Right forelimb (tissue), 1 donor: ENCODE measurements at regions not wholly inside any gene's neighbourhood (a gene's known extent, or its start where the extent isn't known, plus 50 kb on each side); places are given as distances from the start of the nearest gene placed in this dataset.
"Not testable (repeated sequence)": the region's sequence is repeated elsewhere in the genome, so short reads cannot be mapped to it uniquely, and the experiment has no call there.

Source experiments
- DNase-seq: peaks from one replicate; pipeline ENCODE4 v3.0.0-alpha.2; 2018

DNA sequence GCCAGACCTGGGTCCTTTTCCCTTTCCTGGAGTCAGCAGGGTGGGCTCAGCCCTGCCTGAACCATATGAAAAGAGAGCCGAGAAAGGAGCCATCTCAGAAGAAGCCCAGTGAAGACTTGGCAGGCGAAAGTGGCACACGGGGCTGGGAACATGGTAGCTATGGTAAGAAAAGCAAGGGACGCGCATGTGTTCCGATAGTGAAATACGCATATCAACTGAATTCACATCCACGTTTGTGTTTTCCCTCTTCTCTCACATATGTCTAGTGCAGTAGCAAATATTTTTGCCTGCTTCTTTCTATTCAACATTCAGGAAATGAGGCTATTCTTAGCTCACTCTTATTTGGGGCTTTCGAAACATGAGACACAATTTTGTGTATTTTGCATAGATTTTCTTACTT lies 54.1 kb upstream of the PEG3 start:
- no peak for DNase-seq

DNA sequence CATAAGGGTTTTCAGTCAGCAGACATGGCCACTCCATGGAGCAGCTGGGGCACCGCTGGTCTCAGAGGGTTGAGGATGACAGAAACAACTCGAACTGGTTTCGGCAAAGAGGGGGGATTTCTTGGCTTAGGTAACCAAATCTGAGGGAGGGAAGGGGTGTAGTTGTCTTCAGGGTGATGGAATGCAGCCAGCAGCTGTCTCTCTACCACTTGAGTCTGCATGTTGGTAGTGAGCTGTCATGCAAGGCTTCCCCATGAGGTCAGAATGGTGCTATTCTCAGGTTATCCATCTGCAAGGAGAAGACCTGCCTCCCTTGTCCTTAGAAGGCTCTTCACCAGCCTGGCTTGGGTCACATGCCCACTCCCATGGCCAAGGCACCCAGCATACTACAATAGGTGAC lies 55.6 kb upstream of the PEG3 start:
- DNase-seq = no peak

DNA sequence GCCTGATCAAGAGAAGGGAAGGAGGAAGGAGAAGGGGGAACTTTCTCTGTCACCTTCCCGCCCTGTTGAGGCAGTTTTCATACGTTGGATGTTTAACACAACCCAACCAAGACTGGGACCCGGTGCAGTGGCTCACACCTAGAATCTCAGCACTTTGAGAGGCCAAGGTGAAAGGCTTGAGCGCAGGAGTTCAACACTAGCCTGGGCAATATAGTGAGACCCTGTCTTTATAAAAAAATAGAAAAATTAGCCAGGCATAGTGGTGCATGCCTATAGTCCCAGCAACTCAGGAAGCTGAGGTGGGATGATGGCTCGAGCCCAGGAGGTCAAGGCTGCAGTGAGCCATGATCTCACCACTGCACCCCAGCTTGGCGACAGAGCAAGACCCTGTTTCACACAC lies 59.4 kb upstream of the PEG3 start:
- no peak for DNase-seq

DNA sequence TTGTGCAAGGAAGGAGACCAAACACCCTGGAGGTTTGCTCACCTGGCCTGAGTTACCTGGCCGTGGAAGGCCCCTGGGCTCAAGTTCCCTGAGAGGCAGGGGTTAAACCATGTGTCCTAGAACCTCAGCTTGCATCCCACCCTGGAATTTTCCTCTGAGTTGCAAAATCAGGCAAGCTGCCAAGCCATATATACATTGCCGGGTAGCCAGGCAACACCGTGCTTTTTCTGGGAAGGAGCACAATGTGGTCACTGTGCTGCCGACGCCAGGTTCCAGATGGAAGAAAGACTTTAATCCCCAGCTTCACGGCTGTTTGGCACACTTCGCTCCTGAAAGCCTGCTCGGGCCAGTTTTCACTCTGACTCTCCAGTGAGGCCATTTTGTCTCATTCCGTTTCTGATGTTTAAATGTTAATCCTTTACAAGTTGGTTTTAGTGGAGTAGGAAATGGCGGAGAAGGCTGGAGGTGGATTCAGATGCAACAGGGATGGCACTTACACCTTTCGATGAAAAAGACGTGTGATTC lies 60.1 kb upstream of the PEG3 start:
- peak; percentile 92 for DNase-seq

DNA sequence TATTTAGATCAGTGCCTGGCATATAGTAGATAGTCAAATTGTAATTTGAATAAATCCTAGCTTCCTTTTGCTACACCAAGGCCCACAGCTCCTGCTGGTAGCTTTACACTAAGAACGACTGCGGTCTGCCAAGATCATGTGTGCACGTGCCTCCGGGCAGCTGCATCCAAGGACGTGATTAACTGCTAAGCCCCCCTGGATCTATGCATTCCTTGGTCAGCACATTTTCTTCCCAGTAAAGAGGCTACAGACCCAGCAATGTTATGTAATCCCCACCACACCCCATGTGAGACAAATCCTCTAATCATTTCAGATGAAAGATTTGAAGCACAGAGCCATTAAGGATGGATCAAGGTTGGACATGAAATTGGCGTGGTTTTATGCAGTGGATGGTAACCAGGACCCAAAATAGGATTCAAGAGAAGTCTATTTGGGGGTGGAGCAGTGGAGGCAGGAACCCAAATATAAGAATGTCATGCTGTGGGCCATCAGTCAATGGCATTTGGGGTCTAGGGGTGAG lies 65.2 kb upstream of the PEG3 start:
- DNase-seq = peak; percentile 67

DNA sequence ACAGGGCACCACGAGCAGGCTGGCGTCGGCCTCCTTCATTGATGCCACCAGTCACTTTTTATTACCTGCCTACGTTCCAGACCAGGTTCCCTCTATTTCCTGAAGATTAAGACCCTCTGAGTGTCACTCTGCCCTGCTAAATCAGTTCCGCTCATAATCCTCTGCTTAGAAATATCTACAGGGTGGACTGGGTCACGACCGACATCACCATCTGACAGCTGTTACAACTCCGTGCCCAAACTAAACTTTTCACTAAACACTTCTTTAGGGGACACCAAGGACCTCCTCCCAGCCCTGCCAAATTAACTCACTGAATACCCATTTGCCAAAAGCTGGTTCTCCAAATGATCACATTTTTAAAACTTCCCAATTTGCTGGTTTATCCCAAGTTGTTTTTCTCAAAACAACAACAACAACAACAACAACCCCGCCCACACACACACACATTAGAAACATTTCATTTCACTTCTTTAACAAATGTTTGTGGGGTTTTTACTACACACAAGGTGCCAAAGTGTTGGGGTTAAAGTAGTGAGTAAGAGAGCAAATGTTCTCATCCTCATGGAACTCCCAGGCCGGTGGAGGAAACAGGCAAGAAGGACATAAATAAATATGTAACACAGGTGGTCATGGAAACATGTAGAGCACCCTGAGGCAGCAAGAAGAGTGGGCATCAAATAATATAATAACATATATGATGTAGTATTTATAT lies 72.0 kb upstream of the PEG3 start:
- DNase-seq = no peak

DNA sequence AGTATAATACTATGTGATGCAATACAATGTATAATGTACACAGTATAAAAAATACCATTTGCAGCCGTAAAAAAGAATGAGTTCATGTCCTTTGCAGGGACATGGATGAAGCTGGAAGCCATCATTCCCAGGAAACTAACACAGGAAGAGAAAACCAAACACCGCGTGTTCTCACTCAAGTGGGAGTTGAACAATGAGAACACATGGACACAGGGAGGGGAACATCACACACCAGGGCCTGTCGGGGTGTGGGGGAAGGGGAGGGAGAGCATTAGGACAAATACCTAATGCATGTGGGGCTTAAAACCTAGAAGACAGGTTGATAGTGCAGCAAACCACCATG lies 72.6 kb upstream of the PEG3 start:
- not testable (repeated sequence) for DNase-seq

DNA sequence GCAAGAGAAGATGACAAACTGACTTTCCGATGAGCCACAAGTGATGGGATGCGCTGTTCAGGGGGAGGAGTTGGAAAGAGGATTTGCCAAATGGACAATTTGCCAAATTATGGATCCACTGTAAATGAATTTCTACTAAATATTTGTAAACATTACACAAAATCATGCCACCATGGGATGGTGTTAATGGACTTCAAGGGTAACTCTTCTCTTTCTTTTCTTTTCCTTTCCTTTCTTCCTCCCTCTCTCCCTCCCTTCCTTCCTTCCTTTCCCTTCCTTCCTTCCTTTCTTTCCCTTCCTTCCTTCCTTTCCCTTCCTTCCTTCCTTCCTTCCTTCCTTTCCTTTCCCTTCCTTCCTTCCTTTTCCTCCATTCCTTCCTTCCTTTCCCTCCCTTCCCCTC lies 76.0 kb upstream of the PEG3 start:
- DNase-seq = no peak

DNA sequence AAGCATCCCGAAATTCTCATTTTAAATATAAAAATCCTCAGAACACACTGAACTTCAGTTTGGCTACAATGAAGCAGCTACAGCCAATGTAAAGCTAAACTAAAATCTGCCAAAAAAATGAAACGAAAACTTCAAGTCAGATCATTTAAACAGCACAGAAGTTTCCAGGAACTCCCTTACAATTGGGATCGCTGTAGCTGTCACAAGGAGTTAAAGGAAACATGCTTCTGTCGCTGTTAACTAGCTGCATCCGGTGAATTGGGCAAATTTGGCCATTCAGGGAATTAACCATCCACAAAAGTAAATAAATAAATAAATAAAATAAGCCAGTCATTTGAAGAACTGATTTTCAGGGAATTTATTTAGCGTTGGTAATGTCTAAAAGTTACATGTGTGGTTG lies 77.0 kb upstream of the PEG3 start:
- no peak for DNase-seq

DNA sequence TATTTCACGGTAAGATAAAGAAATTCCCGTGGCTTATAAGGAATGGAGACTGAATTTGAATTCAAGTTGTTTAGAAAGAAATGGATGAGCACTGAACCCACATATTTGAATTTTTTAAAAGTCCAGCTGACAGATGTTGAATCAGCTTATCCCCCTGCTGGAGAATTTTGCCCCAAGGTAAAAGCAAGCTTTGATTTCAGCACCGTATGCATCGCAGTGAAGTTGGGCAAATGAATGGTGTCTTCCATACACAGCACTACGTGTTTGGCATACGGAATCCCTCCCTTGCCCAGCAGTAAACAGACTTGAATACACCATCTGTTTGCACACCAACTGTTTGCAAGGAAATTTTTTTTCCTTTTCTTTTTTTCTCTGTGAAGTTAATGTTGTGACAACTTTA lies 77.5 kb upstream of the PEG3 start:
- no peak for DNase-seq

DNA sequence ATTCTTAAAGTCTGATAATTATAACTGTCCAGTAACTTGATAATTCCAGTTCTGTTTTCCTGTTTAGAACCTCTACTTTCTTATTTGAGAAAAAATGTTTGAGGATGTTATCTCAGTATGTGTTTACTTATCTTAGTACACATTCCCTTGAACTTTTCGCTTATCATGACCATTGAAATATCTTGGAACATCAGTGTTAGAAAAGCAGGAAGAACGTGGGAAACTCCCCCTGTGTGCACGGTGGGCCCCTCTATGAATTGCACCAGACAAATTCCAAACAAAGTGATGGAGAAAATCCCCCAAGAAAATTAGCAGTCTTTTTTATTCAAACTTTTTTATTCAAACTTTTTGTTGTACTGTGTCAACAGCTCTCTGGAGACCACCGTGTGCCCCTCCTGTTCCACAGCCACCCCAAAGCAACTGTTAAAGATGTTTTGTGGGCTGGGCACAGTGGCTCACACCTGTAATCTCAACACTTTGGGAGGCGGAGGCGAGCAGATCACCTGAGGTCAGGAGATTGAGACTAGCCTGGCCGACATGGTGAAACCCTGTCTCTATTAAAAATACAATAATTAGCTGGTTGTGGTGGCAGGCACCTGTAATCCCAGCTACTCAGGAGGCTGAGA lies 78.3 kb upstream of the PEG3 start:
- DNase-seq = no peak

DNA sequence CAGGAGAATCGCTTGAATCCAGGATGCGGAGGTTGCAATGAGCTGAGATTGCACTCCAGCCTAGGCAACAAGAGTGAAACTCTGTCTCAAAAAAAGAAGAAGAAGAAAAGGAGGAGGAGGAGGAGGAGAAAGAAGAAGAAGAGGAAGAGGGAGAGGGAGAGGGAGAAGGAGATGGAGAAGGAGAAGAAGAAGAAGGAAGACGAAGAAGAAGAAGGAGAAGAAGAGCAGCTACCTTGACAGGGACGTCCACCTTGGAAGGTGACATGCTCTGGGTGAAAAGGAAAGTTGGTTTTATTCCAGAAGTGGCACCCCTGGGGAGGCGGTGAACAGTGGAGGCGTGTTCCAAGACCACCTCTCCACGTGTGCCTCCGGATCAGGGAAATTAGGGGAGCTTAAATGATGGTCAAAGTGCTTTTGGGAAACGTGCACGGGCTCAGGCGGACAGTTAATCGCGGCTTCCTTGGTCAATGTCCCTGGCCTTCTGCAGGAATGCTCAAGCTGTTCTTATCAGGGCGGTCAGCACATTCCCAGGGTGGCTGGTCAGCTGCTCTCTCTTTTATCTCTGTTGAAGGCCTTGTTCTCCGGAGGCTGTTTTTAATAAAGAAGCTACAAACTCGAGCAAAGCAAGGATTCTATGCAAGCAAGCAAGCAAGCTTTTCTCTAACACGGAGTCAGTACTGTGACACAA lies 78.9 kb upstream of the PEG3 start:
- no peak for DNase-seq

DNA sequence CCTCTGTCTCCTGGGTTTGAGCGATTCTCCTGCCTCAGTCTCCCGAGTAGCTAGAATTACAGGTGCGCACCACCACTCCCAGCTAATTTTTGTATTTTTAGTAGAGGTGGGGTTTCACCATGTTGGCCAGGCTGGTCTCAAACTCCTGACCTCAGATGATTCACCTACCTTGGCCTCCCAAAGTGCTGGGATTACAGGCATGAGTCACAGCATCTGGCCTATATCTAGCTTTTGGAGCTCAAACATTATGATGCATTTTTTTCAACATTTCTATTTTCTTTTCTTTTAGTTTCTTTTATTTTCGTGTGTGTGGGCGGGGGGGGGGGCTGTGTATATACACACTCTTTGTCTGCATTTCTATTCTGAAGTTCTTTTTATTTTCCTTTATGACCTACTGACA lies 85.6 kb upstream of the PEG3 start:
- DNase-seq = not testable (repeated sequence)

DNA sequence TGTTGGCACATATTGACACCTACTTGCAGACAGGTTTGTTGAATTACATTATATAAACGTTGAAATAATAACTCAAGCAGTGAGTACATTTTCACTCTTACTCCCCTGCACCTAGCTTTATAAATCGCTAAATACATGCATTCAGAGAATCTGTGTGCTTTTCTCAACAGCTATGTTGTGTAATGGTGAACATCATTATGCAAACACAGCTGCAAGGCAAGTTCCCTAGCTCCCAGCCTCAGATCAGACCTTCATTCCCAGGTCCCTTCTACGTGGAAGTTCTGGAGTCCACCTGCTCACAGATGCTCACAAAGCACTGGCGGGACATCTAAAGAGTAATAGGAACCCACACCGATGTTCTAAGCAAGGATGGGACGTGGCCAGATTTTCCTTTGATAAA lies 86.8 kb upstream of the PEG3 start:
- DNase-seq = no peak

DNA sequence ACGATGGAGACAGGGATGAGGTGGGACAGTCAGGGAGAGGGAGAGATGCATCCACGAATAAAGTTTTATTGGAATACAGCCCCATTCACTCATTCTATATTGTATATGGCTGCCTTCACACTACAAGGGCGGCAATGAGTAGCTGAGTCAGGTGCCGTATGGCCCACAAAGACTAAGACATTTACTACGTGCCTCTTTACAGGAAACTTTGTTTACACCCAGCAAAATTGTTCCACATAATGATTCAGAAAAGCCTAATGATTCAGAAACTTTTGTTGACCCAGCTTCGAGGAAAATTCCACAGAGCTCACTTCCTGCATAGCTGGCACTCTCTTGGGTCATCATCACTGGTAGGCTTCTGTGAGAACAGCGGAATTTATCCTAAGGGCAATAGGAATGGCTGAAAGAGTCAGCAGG lies 87.3 kb upstream of the PEG3 start:
- no peak for DNase-seq

DNA sequence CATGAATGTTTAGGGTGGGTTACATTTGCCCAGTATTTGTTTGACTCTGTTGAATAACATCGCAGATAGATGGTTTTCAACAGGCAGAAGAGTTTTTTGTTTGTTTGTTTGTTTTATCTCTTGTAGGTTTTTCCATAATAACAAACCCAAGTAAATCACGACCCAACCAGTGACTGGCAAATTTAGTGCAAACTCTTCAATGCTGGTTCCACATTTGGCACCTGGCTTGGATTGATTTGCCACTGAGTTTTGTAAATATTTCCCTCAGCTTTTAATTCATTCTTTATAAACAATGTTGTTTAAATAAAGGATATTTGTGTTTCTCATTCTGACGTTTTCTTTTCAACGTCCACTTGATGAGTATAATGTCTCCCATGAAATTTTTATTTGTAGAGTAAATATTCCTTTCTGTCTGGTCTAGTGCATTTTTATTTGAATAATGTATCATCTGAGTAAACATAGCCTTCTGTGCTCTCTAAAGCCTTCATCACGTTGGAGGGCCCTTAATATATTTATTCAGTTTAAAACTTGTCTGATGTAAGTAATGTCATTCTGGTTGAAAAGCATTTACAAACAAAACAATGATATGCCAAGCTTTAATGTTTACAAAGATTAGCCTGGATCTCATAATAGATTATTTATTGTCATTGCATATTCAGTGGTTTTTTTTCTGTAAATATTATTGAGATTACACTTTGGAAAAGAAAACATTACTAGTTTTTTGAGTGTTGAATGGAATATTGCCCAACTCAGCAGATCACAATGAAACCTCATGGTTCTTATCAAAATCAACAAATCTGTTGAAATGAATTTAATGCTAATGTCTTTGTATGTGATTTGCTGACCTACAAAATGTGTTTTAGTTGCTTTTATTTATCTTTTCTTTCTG lies 90.4 kb upstream of the PEG3 start:
- DNase-seq = no peak

DNA sequence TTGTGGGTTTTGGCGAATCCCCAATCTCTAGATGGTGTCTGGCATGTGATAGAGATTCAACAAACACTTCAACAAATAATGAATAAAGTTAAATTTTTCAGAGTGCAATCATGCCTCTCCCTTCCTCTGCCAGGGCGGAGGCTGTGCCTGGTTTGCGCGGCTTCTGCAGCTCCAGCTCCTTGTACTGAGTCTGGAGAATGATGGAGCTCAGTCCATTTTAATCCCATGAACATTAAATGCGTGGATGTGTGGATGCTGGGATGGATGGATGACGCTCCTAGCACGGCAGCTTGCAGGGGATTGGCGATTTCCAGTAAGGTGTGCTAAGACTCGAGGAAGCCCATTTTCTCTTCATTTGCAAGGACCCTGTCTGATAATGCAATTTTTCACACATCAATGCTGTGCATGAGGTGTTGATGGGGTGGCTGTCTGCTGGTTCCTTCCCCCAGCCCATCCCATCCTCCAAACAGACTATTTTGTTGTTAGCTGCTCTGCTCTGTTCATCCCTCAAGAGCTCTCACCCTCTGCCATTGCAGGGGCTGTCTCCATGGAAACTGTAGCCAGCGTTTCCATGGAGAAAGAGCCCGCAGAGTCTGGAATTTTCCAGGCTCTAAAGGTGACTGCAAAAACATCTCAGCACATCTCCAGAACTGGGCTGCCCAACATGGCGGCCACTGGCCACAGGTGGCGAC lies 92.6 kb upstream of the PEG3 start:
- no peak for DNase-seq

DNA sequence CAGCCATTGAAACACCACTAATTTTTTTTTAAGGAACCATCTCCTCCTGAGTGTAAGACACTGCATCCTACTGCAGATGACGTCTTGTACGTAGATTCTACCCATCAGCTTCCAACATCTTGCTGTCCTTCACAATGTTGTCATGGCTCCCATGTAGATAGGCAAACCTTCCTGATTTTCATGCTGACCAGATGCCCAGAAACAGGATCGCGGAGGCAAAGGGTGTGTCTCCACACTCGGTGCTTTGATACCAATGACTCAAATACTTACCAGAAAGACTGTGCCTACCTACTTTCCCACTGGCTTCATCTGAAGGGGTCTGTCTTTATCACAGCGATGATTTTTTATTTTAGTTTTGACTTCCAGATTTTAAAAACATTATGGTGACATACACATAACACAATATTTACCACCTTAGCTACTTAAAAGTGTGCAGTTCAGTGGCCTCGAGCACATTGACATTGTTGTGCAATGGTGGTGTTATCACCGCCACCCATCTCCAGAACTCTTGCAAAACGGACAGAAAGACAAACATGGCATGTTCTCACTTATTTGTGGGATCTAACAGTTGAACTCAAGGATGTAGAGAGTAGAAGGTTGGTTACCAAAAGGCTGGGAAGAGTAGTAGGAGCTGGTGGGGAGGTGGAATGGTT lies 94.0 kb upstream of the PEG3 start:
- no peak for DNase-seq

DNA sequence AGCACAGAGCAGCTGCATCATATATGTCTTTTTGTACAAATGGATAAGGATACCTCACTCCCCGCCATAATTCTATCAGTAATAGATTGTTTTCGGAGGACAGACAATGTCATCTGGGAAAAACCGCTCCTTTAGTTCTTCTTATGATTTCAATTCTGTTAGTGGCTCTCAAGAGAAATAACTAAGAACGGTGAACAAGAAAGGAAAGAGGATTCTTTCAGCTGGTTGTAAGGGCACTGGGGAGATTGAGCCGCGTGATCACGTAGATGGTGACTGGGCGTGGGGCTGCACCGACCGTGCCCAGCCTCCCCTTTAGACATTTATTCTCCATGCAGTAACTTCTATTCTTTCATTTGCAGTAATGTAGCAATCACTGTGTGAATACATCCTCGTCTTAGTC lies 99.4 kb upstream of the PEG3 start:
- no peak for DNase-seq

DNA sequence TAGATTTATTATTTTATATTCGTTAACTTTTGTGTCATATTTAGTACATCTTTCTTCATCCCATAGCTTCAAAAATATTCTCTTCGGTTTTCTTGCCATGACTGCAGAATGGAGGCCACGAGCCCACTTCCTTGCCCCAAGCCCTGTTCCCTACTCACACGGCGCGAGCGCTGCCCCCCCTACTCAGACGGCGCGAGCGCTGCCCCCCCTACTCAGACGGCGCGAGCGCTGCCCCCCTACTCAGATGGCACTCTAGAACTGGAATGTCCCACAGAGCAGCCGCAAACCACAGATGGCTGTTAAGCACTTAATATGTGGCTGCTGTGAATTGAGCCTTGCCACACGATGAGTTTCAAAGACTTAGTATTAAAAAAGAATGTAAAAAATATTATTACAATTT lies 102.2 kb upstream of the PEG3 start:
- DNase-seq = peak; percentile 72

DNA sequence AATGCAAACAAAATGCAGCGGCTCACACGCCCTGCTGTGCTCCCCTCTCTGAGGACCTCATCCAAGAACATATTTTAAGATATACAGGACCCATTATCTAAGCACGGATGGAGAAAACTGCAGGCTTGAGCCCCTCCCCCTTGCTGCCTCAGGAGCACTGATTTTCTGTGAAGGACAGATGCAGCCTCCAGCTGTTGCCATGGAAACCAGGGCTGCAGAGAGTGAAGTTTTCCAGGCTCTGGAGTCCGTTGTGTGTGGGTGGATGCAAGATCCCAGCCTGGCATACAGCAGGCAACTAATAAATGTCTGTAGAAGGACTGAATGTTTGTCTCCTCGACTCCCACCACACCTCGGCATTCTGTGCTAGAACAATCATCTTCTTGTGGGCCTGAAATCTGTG lies 105.6 kb upstream of the PEG3 start:
- DNase-seq = peak; percentile 53

DNA sequence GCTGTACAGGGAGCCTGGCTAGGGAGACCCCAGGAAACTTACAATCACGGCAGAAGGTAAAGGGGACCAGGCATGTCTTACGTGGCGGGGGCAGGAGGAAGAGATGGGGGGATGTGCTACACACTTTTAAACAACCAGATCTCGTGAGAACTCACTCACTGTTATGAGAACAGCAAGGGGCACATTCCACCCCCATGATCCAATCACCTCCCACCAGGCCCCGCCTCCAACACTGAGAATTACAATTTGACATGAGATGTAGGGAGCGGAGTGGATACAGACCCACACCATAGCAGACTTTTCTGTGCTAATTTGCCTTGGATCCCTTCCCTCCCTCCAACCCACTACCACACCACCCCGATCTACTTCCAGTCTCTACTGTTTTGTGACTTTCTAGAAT lies 106.7 kb upstream of the PEG3 start:
- no peak for DNase-seq
